Immature natural killer cell (primary cell): ENCODE measurements at regions not wholly inside any gene's neighbourhood (a gene's known extent, or its start where the extent isn't known, plus 50 kb on each side); places are given as distances from the start of the nearest gene placed in this dataset.
"Not testable (repeated sequence)": the region's sequence is repeated elsewhere in the genome, so short reads cannot be mapped to it uniquely, and the experiment has no call there.

Source experiments
- DNase-seq, 3 donors: peaks; one replicate each; pipeline ENCODE4 v3.0.0; 2022; ENCODE audit warnings: mixed read lengths in 1 of 3
- H3K27ac Mint-ChIP-seq, 6 donors: one replicate each; pipeline ENCODE4 v1.8.0; 2020; ENCODE audit warnings: mixed read lengths in 6 of 6, mild to moderate bottlenecking in 5 of 6, inconsistent platforms in 4 of 6, moderate library complexity in 3 of 6
- H3K27me3 Mint-ChIP-seq, 3 donors: one replicate each; pipeline ENCODE4 v1.8.0; 2020 to 2021; ENCODE audit warnings: low read depth in 3 of 3, mild to moderate bottlenecking in 3 of 3, mixed read lengths in 3 of 3, moderate library complexity in 3 of 3, inconsistent platforms in 1 of 3
- H3K36me3 Mint-ChIP-seq, 3 donors: one replicate each; pipeline ENCODE4 v1.8.0; 2020; ENCODE audit warnings: mixed read lengths in 3 of 3, inconsistent platforms in 2 of 3, mild to moderate bottlenecking in 2 of 3
- H3K4me1 Mint-ChIP-seq, 2 donors: one replicate each; pipeline ENCODE4 v1.8.0; 2020; ENCODE audit warnings: inconsistent platforms in 2 of 2, mild to moderate bottlenecking in 2 of 2, mixed read lengths in 2 of 2, moderate library complexity in 1 of 2
- H3K4me3 Mint-ChIP-seq, 5 donors: one replicate each; pipeline ENCODE4 v1.8.0; 2020; ENCODE audit warnings: mild to moderate bottlenecking in 5 of 5, mixed read lengths in 5 of 5, inconsistent platforms in 3 of 5, moderate library complexity in 3 of 5
- H3K9me3 Mint-ChIP-seq, 6 donors: one replicate each; pipeline ENCODE4 v1.8.0; 2020; ENCODE audit warnings: mild to moderate bottlenecking in 6 of 6, mixed read lengths in 6 of 6, inconsistent platforms in 4 of 6, moderate library complexity in 3 of 6

DNA sequence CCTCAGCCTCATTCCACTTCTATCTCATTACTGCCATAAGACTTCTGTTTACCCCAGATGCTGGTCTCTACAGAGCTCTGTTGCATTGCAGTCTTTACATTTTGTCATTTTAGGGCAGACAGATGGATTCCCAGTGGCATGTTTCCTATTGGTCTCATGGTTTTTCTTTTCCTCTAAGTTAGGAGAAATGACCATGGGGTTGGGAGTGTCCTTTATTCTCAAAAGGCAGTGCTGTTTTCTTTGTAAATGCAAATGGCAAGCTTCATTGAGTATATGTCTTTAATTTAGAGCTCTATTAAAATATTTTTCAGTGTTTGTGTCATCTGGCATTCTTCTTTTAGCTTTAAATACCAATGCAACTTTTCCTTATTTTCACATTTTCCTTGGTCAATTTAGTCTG lies 57.0 kb downstream of the MSTN start:
- Mint-ChIP-seq H3K27me3 (peaks cover 0 to 5% (median 0%) of the 10 kb centered on the region in 3 donors), H3K4me1 (no peaks in the 10 kb centered on the region), H3K4me3 (no peak overlapping the region), H3K9me3 (peaks cover 0 to 6% (median 0%) of the 10 kb centered on the region in 6 donors), H3K27ac (no peak overlapping the region), H3K36me3 (no peaks in the 10 kb centered on the region)
- DNase-seq, result no peak

DNA sequence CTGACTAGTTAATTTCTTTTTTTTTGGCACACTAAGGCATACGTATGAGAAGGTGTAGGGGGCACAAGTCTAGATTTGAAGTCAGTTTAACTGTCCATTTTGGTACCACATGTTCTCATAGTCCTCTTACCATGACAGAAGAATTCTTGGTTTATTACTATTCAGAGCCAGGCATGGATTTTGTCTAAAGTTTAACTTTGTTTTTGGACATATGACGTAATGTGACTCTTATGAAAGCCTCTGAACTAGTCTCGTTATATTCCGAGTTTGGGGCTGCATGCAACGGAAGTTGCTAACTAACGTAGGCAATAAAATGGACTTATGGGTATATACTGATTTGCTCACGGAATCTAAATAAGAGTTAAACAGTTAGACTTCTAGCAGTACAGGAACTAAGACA lies 62.9 kb downstream of the MSTN start:
- Mint-ChIP-seq H3K4me3 (no peak overlapping the region), H3K4me1 (no peaks in the 10 kb centered on the region), H3K36me3 (peaks cover 4 to 6% (median 5%) of the 10 kb centered on the region in 3 donors), H3K27ac (no peak overlapping the region), H3K27me3 (peaks cover 0 to 13% (median 0%) of the 10 kb centered on the region in 3 donors), H3K9me3 (peaks cover 5 to 32% (median 16%) of the 10 kb centered on the region in 6 donors)
- no peak for DNase-seq

DNA sequence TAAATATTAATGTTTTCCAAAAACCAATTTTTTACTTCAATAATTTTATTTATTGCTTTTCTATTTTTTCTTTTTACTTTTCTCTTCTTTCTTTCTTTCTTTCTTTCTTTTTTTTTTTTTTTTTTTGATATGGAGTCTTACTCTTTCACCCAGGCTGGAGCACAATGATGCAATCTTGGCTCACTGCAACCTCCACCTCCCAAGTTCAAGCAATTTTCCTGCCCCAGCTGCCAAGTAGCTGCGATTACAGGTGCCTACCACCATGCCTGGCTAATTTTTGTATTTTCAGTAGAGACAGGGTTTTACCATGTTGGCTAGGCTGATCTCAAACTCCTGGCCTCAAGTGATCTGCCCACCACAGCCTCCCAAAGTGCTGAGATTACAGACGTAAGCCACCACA lies 63.9 kb downstream of the MSTN start:
- H3K4me1 Mint-ChIP-seq, H3K27ac Mint-ChIP-seq, DNase-seq, H3K4me3 Mint-ChIP-seq, H3K36me3 Mint-ChIP-seq: not testable (repeated sequence)
- Mint-ChIP-seq H3K27me3 (peaks cover 0 to 11% (median 0%) of the 10 kb centered on the region in 3 donors), H3K9me3 (peaks cover 5 to 33% (median 18%) of the 10 kb centered on the region in 6 donors)

DNA sequence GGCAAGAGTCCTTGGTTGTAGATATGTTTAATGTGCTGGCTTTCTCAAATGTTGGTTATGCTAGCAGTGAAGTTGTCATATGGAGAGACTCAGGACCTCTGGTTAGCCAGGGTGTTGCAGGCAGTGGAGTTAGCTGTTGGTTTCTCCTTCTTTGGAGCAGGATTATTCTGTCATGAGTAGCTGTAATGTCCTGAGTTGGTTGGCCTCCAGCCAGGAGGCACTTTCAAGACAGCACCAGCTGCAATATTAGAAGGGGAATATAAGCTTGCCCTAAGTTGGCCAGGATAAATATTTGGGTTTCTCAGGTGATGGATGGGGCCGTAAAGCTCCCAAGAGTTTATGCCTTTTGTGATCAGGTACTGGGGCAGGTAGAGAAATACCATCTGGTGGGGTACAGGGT lies 65.5 kb downstream of the MSTN start:
- no peak for DNase-seq
- no peaks in the 10 kb centered on the region for H3K4me1 Mint-ChIP-seq
- H3K27ac Mint-ChIP-seq, result no peak overlapping the region
- peaks cover 5 to 33% (median 19%) of the 10 kb centered on the region in 6 donors for H3K9me3 Mint-ChIP-seq
- H3K27me3 Mint-ChIP-seq, result peaks cover 0 to 14% (median 3%) of the 10 kb centered on the region in 3 donors
- H3K36me3 Mint-ChIP-seq, result peaks cover 4 to 6% (median 5%) of the 10 kb centered on the region in 3 donors
- H3K4me3 Mint-ChIP-seq, result no peak overlapping the region

DNA sequence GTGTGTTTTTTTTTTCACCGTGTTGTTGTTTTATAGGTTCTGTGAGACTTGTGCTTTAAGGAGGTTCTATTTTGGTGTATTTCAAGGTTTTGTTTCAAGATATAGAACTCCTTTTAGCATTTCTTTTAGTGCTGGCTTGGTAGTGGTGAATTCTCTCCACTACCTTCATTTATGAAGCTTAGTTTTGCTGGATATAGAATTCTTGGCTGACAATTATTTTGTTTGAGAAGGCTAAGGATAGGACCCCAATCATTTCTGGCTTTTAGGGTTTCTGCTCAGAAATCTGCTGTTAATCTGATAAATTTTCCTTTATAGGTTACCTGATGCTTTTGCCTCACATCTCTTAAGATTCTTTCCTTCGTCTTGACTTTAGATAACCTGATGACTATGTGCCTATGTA lies 66.8 kb downstream of the MSTN start:
- Mint-ChIP-seq H3K27me3 (peaks cover 0 to 13% (median 3%) of the 10 kb centered on the region in 3 donors), H3K9me3 (peaks cover 5 to 27% (median 19%) of the 10 kb centered on the region in 6 donors), H3K4me1 (no peaks in the 10 kb centered on the region), H3K4me3 (no peak overlapping the region), H3K36me3 (peaks cover 4 to 6% (median 5%) of the 10 kb centered on the region in 3 donors), H3K27ac (no peak overlapping the region)
- no peak for DNase-seq

DNA sequence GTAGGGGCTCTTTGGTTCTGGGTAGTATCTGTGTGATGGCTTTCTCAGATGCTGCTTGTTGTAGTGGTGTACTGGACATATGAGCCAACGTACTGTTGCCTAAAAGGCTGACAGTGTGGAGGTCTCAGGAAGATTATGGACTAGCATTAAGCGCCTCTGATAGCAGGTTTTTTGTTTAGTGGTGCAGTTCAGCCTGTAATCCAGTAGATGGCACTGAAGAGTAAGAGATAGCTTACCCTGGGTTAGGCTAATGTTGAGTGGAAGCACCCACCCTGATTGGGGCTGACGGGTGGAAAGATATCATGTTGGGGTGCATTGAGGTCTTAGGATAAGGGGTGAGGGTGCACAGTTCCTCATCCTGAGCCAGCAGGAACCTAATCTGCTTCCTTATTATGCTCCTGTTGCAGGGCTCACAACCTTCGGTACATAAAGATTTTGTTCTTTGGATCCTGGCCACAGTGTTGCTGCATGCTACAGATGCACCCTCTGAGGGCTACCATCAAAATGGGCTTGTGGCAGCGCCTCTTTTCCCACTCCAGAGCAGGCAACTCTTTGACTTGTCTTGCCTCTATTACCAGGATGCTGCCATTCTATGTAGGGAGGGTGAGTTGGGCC lies 79.6 kb downstream of the MSTN start:
- Mint-ChIP-seq H3K4me1 (no peaks in the 10 kb centered on the region), H3K4me3 (no peak overlapping the region), H3K27ac (no peak overlapping the region), H3K36me3 (peaks cover 0 to 3% (median 3%) of the 10 kb centered on the region in 3 donors), H3K9me3 (peaks cover 20 to 70% (median 38%) of the 10 kb centered on the region in 6 donors), H3K27me3 (peaks cover 0 to 3% (median 1%) of the 10 kb centered on the region in 3 donors)
- DNase-seq, result no peak

DNA sequence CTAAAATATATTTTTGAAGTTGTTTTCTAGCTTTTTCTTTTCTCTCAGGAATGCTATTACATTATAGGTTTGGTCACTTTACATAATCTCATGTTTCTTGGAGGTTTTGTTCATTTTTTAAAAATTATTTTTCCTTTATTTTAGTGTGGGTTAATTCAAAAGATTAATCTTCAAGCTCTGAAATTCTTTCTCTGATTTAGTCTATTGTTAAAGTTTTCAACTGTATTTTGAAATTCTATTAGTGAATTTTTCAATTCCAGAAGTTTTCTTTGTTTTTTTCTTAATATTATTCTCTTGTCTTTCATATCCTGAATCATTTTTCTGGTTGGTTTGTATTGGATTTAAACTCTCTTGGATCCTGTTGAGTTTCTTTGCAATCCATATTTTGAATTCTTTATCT lies 80.4 kb downstream of the MSTN start:
- Mint-ChIP-seq H3K4me1 (no peaks in the 10 kb centered on the region), H3K27me3 (peaks cover 1 to 3% (median 2%) of the 10 kb centered on the region in 3 donors), H3K9me3 (peaks cover 20 to 73% (median 38%) of the 10 kb centered on the region in 6 donors), H3K27ac (no peak overlapping the region), H3K4me3 (no peak overlapping the region), H3K36me3 (peaks cover 0 to 3% (median 3%) of the 10 kb centered on the region in 3 donors)
- DNase-seq, result no peak

DNA sequence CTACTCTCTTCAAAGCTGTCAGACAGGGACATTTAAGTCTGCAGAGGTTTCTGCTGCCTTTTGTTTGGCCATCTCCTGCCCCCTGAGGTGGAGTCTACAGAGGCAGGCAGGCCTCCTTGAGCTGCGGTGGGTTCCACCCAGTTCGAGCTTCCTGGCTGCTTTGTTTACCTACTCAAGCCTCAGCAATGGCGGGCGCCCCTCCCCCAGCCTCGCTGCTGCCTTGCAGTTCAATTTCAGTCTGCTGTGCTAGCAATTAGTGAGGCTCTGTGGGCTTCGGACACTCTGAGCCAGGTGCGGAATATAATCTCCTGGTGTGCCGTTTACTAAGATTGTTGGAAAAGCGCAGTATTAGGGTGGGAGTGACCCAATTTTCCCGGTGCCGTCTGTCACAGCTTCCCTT lies 86.0 kb downstream of the MSTN start:
- H3K4me1 Mint-ChIP-seq, H3K36me3 Mint-ChIP-seq, H3K4me3 Mint-ChIP-seq, DNase-seq, H3K27ac Mint-ChIP-seq, H3K27me3 Mint-ChIP-seq: not testable (repeated sequence)
- peaks cover 5 to 27% (median 12%) of the 10 kb centered on the region in 6 donors for H3K9me3 Mint-ChIP-seq

DNA sequence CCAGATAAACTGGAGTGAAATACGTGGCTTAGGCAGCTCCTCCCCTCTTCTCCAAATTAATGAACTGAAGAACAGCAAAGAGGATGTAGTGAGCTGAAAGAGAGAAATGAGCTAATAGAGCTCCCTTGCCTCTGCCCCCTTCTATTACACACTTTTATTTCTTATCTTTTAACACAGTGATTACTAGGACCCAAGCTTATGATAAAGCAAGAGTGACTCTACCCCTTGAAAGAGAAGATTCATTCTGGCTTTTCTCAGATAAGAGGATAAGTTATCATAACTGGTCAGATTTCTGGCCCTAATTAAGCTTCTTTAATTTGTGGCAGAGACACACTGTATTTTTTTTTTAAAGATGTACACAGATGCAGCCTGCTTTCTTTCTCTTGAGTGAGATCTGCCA lies 102.2 kb downstream of the MSTN start:
- Mint-ChIP-seq H3K27me3 (peaks cover 0 to 2% (median 2%) of the 10 kb centered on the region in 3 donors), H3K27ac (no peak overlapping the region), H3K4me3 (no peak overlapping the region), H3K9me3 (peaks cover 0 to 4% (median 0%) of the 10 kb centered on the region in 6 donors), H3K36me3 (no peaks in the 10 kb centered on the region), H3K4me1 (no peaks in the 10 kb centered on the region)
- no peak for DNase-seq

DNA sequence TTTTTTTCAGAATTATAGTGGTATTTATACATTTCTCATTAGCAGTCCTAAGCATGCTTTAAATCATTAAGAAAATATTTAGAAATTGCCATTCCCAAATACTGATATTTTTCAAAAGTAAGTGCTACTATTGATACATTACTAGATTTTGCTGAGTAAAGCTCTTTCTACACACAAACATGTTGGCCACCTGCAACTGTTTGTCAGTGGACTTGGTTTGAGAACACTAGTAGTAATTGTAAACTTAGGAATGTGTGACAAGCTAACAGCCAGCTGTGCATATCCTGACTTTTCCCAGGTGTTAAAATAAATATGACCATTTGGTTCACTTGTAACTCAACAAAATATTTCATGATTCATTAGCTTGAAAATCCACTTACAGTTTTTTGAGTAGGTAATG lies 103.1 kb downstream of the MSTN start:
- Mint-ChIP-seq H3K4me1 (no peaks in the 10 kb centered on the region), H3K27me3 (peaks cover 0 to 5% (median 0%) of the 10 kb centered on the region in 3 donors), H3K9me3 (peaks cover 0 to 4% (median 0%) of the 10 kb centered on the region in 6 donors), H3K4me3 (no peak overlapping the region), H3K27ac (no peak overlapping the region), H3K36me3 (no peaks in the 10 kb centered on the region)
- no peak for DNase-seq

DNA sequence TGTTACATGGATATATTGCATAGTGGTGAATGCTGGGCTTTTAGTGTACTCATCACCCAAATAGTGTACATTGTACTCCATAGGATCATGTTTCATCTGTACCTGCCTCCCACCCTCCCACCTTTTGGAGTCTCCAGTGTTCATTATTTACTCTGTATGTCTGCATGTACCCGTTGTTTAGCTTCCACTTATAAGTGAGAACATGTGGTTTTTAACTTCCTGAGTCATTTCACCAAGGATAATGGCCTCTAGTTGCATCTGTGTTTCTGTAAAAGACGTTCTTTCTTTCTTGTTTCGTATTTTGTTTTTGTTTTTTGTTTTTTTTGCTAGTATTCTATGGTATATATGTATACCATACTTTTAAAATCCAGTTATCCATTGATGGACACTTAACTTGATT lies 107.5 kb downstream of the MSTN start:
- Mint-ChIP-seq H3K4me1 (no peaks in the 10 kb centered on the region), H3K4me3 (no peak overlapping the region), H3K36me3 (no peaks in the 10 kb centered on the region), H3K9me3 (peaks cover 0 to 8% (median 0%) of the 10 kb centered on the region in 6 donors), H3K27me3 (peaks cover 0 to 7% (median 0%) of the 10 kb centered on the region in 3 donors), H3K27ac (no peak overlapping the region)
- no peak for DNase-seq

DNA sequence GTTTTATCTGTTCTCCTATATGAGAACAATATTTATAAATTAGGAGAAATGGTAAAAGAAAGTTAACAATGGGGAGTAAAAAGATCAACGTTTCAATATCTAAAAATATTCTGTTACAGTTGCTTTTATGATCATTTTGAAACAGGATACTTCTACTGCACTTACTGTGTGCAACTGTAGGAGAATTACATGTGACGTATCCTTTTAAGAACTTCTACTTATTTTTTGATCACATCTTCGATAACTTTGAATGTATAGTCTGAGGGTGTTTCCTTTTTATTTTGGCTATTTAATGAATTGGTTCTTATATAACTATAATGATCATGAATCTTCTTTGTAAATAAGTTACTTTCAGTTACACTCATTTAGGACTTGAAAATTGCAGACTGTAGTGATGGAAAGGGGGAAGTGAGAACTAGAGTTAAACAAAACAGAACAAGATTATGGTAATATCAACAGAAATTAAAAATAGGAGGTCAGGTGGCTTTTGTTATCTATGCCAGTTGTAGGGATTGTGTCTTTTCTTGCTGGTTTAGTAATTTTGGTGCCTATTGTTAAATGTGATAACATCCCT lies 109.9 kb downstream of the MSTN start:
- no peak for DNase-seq
- no peak overlapping the region for H3K27ac Mint-ChIP-seq
- peaks cover 0 to 7% (median 0%) of the 10 kb centered on the region in 6 donors for H3K9me3 Mint-ChIP-seq
- no peaks in the 10 kb centered on the region for H3K36me3 Mint-ChIP-seq
- H3K4me1 Mint-ChIP-seq, result no peaks in the 10 kb centered on the region
- H3K27me3 Mint-ChIP-seq, result peaks cover 0 to 7% (median 2%) of the 10 kb centered on the region in 3 donors
- H3K4me3 Mint-ChIP-seq, result no peak overlapping the region

DNA sequence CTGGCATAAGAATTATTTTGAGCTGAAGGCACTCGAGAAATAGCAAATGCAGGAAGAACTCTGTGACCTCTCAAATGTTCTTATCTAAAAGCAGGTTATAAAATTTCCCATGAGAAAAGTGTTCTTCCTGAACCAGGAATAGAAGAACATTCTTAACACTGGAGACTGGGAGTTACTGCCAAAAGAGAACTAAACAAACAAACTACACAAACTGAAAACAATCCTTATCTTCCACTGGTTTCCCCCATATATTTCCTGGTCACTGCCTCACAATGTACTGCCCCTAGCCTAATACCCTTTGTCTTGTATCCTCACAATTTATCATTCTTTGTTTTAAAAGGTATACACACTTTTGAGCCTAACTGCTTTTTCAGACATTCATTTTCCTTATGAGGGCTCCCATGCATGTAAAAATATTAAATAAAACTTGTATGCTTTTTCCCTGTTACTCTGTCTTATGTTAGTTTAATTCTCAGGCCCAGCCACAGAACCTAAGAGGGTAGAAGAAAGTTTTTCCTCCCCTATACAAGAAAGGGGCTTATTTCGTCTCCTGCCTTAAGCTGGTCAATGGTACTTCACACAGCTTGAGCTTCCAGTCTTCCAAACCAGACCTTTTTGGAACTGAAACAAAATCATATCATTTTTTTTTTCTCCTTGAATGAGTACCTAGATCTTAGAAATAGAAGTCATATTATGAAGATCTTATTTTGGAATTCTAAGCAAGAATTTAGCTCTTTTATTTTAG lies 110.6 kb downstream of the MSTN start:
- Mint-ChIP-seq H3K4me1 (no peaks in the 10 kb centered on the region), H3K4me3 (no peak overlapping the region), H3K27ac (no peak overlapping the region), H3K27me3 (peaks cover 0 to 7% (median 2%) of the 10 kb centered on the region in 3 donors), H3K9me3 (peaks cover 0 to 7% (median 0%) of the 10 kb centered on the region in 6 donors), H3K36me3 (no peaks in the 10 kb centered on the region)
- no peak for DNase-seq

DNA sequence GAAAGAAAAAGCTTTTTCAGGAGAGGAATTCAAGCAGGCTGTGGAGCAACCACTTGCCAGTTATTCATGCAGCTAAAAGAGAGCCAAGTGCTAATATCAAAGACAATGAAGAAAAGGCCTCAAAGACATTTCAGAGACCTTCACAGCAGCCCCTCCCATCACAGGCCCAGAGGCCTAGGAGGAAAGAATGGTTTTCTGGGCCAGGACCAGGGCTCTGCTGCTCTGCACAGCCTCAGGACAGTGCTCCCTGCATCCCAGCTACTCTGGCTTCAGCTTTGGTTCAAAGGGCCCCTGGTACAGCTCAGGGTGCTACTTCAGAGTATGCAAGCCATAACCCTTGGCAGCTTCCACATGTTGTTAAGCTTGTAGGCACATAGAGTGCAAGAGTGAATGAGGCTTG lies 119.5 kb downstream of the MSTN start:
- Mint-ChIP-seq H3K27me3 (peaks cover 0 to 7% (median 1%) of the 10 kb centered on the region in 3 donors), H3K9me3 (peaks cover 8 to 37% (median 20%) of the 10 kb centered on the region in 6 donors), H3K27ac (no peak overlapping the region), H3K4me3 (no peak overlapping the region), H3K4me1 (no peaks in the 10 kb centered on the region), H3K36me3 (peaks cover 0 to 3% (median 0%) of the 10 kb centered on the region in 3 donors)
- DNase-seq, result no peak
